ENCODE measurements at regions not wholly inside any gene's neighbourhood (a gene's known extent, or its start where the extent isn't known, plus 50 kb on each side); places are given as distances from the start of the nearest gene placed in this dataset.

- H3K9me3 Mint-ChIP-seq, result peaks cover 0 to 22% (median 11%) of the 10 kb centered on the region in 11 donors
- ATAC-seq (no peak), DNase-seq (no peak)
- Histone ChIP-seq H3K4me3 (ENCODE audit: low read length) (no peak overlapping the region), H3K27me3 (ENCODE audit: control insufficient read depth in 2 of 2, insufficient read depth in 2 of 2, low read length in 2 of 2) (no peaks in the 10 kb centered on the region), H3K27ac (ENCODE audit: low read depth, low read length) (no peak overlapping the region), H3K4me1 (ENCODE audit: control insufficient read depth in 2 of 2, insufficient read depth in 2 of 2, low read length in 2 of 2) (no peaks in the 10 kb centered on the region), H3K36me3 (ENCODE audit: control insufficient read depth in 2 of 3, insufficient read depth in 3 of 3, low read length in 3 of 3) (no peaks in the 10 kb centered on the region), H3K9me3 (ENCODE audit: control insufficient read depth in 2 of 3, low read length in 3 of 3) (peaks cover 0 to 2% (median 0%) of the 10 kb centered on the region in 3 experiments)
- peaks cover 0 to 4% (median 0%) of the 10 kb centered on the region in 5 donors for H3K36me3 Mint-ChIP-seq
- CTCF ChIA-PET, result no interaction called here
- intact Hi-C loops (cut with micrococcal nuclease), result no loop called here
- no peak overlapping the region for H3K27ac Mint-ChIP-seq
- H3K4me3 Mint-ChIP-seq, result no peak overlapping the region
- H3K4me1 Mint-ChIP-seq, result no peaks in the 10 kb centered on the region
- POLR2A ChIA-PET, result no interaction called here
- peaks cover 5 to 31% (median 23%) of the 10 kb centered on the region in 5 donors for H3K27me3 Mint-ChIP-seq
These were observed 306.3 kb upstream of the POU3F1 start for GRCh38 chr1:38352869-38353268.

GRCh38 chr1:38347446-38348175 lies 301.0 kb upstream of the POU3F1 start:
- H3K4me3 ChIP-seq (ENCODE audit: low read length), result no peak overlapping the region
- no peaks in the 10 kb centered on the region for H3K27me3 ChIP-seq (ENCODE audit: control insufficient read depth in 2 of 2, insufficient read depth in 2 of 2, low read length in 2 of 2)
- ATAC-seq (no peak), DNase-seq (no peak)
- Mint-ChIP-seq H3K27me3 (peaks cover 9 to 38% (median 26%) of the 10 kb centered on the region in 5 donors), H3K4me1 (no peaks in the 10 kb centered on the region), H3K27ac (no peak overlapping the region), H3K36me3 (peaks cover 0 to 4% (median 0%) of the 10 kb centered on the region in 5 donors), H3K4me3 (no peak overlapping the region), H3K9me3 (peaks cover 0 to 45% (median 11%) of the 10 kb centered on the region in 11 donors)
- H3K36me3 ChIP-seq (ENCODE audit: control insufficient read depth in 2 of 3, insufficient read depth in 3 of 3, low read length in 3 of 3), result no peaks in the 10 kb centered on the region
- POLR2A ChIA-PET, result no interaction called here
- no peak overlapping the region for H3K27ac ChIP-seq (ENCODE audit: low read depth, low read length)
- CTCF ChIA-PET, result no interaction called here
- intact Hi-C loops (cut with micrococcal nuclease), result no loop called here
- H3K4me1 ChIP-seq (ENCODE audit: control insufficient read depth in 2 of 2, insufficient read depth in 2 of 2, low read length in 2 of 2), result no peaks in the 10 kb centered on the region
- peaks cover 0 to 6% (median 0%) of the 10 kb centered on the region in 3 experiments for H3K9me3 ChIP-seq (ENCODE audit: control insufficient read depth in 2 of 3, low read length in 3 of 3)

GRCh38 chr1:38344716-38345115 lies 298.1 kb upstream of the POU3F1 start:
- no peak overlapping the region for H3K4me3 Mint-ChIP-seq
- Histone ChIP-seq H3K4me1 (ENCODE audit: control insufficient read depth in 2 of 2, insufficient read depth in 2 of 2, low read length in 2 of 2) (no peaks in the 10 kb centered on the region), H3K4me3 (ENCODE audit: low read length) (no peak overlapping the region), H3K36me3 (ENCODE audit: control insufficient read depth in 2 of 3, insufficient read depth in 3 of 3, low read length in 3 of 3) (no peaks in the 10 kb centered on the region), H3K27ac (ENCODE audit: low read depth, low read length) (no peak overlapping the region), H3K27me3 (ENCODE audit: control insufficient read depth in 2 of 2, insufficient read depth in 2 of 2, low read length in 2 of 2) (no peaks in the 10 kb centered on the region), H3K9me3 (ENCODE audit: control insufficient read depth in 2 of 3, low read length in 3 of 3) (peaks cover 0 to 6% (median 0%) of the 10 kb centered on the region in 3 experiments)
- POLR2A ChIA-PET, result no interaction called here
- H3K36me3 Mint-ChIP-seq, result peaks cover 0 to 4% (median 0%) of the 10 kb centered on the region in 5 donors
- CTCF ChIA-PET, result no interaction called here
- peaks cover 0 to 40% (median 11%) of the 10 kb centered on the region in 11 donors for H3K9me3 Mint-ChIP-seq
- H3K4me1 Mint-ChIP-seq, result no peaks in the 10 kb centered on the region
- DNase-seq, result no peak
- H3K27ac Mint-ChIP-seq, result no peak overlapping the region
- H3K27me3 Mint-ChIP-seq, result peaks cover 9 to 47% (median 21%) of the 10 kb centered on the region in 5 donors
- no peak for ATAC-seq
- intact Hi-C loops (cut with micrococcal nuclease), result no loop called here

- no peaks in the 10 kb centered on the region for H3K4me1 Mint-ChIP-seq
- no peak overlapping the region for H3K27ac Mint-ChIP-seq
- ChIA-PET POLR2A (no interaction called here), CTCF (interaction anchor here (0.6 kb wide), 1 partner anchor 17 kb away, joined by 3 read pairs; no protein-coding TSS in a partner anchor)
- H3K27me3 Mint-ChIP-seq, result peaks cover 5 to 46% (median 9%) of the 10 kb centered on the region in 5 donors
- Histone ChIP-seq H3K4me3 (ENCODE audit: low read length) (no peak overlapping the region), H3K9me3 (ENCODE audit: control insufficient read depth in 2 of 3, low read length in 3 of 3) (no peaks in the 10 kb centered on the region), H3K27me3 (ENCODE audit: control insufficient read depth in 2 of 2, insufficient read depth in 2 of 2, low read length in 2 of 2) (no peaks in the 10 kb centered on the region), H3K4me1 (ENCODE audit: control insufficient read depth in 2 of 2, insufficient read depth in 2 of 2, low read length in 2 of 2) (no peaks in the 10 kb centered on the region), H3K27ac (ENCODE audit: low read depth, low read length) (no peak overlapping the region), H3K36me3 (ENCODE audit: control insufficient read depth in 2 of 3, insufficient read depth in 3 of 3, low read length in 3 of 3) (no peaks in the 10 kb centered on the region)
- no peak for ATAC-seq
- intact Hi-C loops (cut with micrococcal nuclease), result no loop called here
- no peak overlapping the region for H3K4me3 Mint-ChIP-seq
- no peaks in the 10 kb centered on the region for H3K36me3 Mint-ChIP-seq
- no peak for DNase-seq
- H3K9me3 Mint-ChIP-seq, result peaks cover 0 to 16% (median 0%) of the 10 kb centered on the region in 11 donors
These were observed 295.1 kb upstream of the POU3F1 start for GRCh38 chr1:38341694-38342093.

- no peaks in the 10 kb centered on the region for H3K9me3 ChIP-seq (ENCODE audit: control insufficient read depth in 2 of 3, low read length in 3 of 3)
- peaks cover 0 to 7% (median 0%) of the 10 kb centered on the region in 11 donors for H3K9me3 Mint-ChIP-seq
- ATAC-seq (no peak), DNase-seq (no peak)
- no peaks in the 10 kb centered on the region for H3K4me1 ChIP-seq (ENCODE audit: control insufficient read depth in 2 of 2, insufficient read depth in 2 of 2, low read length in 2 of 2)
- ChIA-PET CTCF (no interaction called here), POLR2A (no interaction called here)
- H3K36me3 Mint-ChIP-seq, result no peaks in the 10 kb centered on the region
- H3K27ac ChIP-seq (ENCODE audit: low read depth, low read length), result no peak overlapping the region
- H3K36me3 ChIP-seq (ENCODE audit: control insufficient read depth in 2 of 3, insufficient read depth in 3 of 3, low read length in 3 of 3), result no peaks in the 10 kb centered on the region
- no peak overlapping the region for H3K27ac Mint-ChIP-seq
- intact Hi-C loops (cut with micrococcal nuclease), result no loop called here
- H3K4me1 Mint-ChIP-seq, result peaks cover 0 to under 1% (median 0%) of the 10 kb centered on the region in 7 donors
- no peak overlapping the region for H3K4me3 Mint-ChIP-seq
- H3K4me3 ChIP-seq (ENCODE audit: low read length), result no peak overlapping the region
- no peaks in the 10 kb centered on the region for H3K27me3 ChIP-seq (ENCODE audit: control insufficient read depth in 2 of 2, insufficient read depth in 2 of 2, low read length in 2 of 2)
- H3K27me3 Mint-ChIP-seq, result peaks cover 5 to 43% (median 12%) of the 10 kb centered on the region in 5 donors
These were observed 293.8 kb upstream of the POU3F1 start for GRCh38 chr1:38340409-38340808.

GRCh38 chr1:38337711-38338110 lies 291.1 kb upstream of the POU3F1 start:
- ATAC-seq (no peak), DNase-seq (no peak)
- no peak overlapping the region for H3K27ac ChIP-seq (ENCODE audit: low read depth, low read length)
- no peaks in the 10 kb centered on the region for H3K27me3 ChIP-seq (ENCODE audit: control insufficient read depth in 2 of 2, insufficient read depth in 2 of 2, low read length in 2 of 2)
- H3K4me3 ChIP-seq (ENCODE audit: low read length), result no peak overlapping the region
- H3K27me3 Mint-ChIP-seq, result peaks cover 10 to 40% (median 18%) of the 10 kb centered on the region in 5 donors
- no peaks in the 10 kb centered on the region for H3K9me3 ChIP-seq (ENCODE audit: control insufficient read depth in 2 of 3, low read length in 3 of 3)
- ChIA-PET POLR2A (no interaction called here), CTCF (interaction anchor here (0.5 kb wide), 1 partner anchor 1826 kb away, joined by 3 read pairs; no protein-coding TSS in a partner anchor)
- H3K9me3 Mint-ChIP-seq, result peaks cover 0 to 2% (median 0%) of the 10 kb centered on the region in 11 donors
- no peak overlapping the region for H3K4me3 Mint-ChIP-seq
- peaks cover 0 to 3% (median 0%) of the 10 kb centered on the region in 5 donors for H3K36me3 Mint-ChIP-seq
- no peaks in the 10 kb centered on the region for H3K4me1 ChIP-seq (ENCODE audit: control insufficient read depth in 2 of 2, insufficient read depth in 2 of 2, low read length in 2 of 2)
- H3K4me1 Mint-ChIP-seq, result peaks cover 0 to 10% (median 6%) of the 10 kb centered on the region in 7 donors
- no peak overlapping the region for H3K27ac Mint-ChIP-seq
- intact Hi-C loops (cut with micrococcal nuclease), result no loop called here
- H3K36me3 ChIP-seq (ENCODE audit: control insufficient read depth in 2 of 3, insufficient read depth in 3 of 3, low read length in 3 of 3), result no peaks in the 10 kb centered on the region

GRCh38 chr1:38336961-38337360 lies 290.4 kb upstream of the POU3F1 start:
- no peak for DNase-seq
- Mint-ChIP-seq H3K9me3 (peaks cover 0 to 2% (median 0%) of the 10 kb centered on the region in 11 donors), H3K27me3 (peaks cover 10 to 34% (median 14%) of the 10 kb centered on the region in 5 donors), H3K27ac (no peak overlapping the region), H3K4me3 (no peak overlapping the region), H3K4me1 (peaks cover 0 to 10% (median 6%) of the 10 kb centered on the region in 7 donors), H3K36me3 (peaks cover 0 to 3% (median 0%) of the 10 kb centered on the region in 5 donors)
- intact Hi-C loops (cut with micrococcal nuclease), result no loop called here
- no peaks in the 10 kb centered on the region for H3K4me1 ChIP-seq (ENCODE audit: control insufficient read depth in 2 of 2, insufficient read depth in 2 of 2, low read length in 2 of 2)
- no peaks in the 10 kb centered on the region for H3K9me3 ChIP-seq (ENCODE audit: control insufficient read depth in 2 of 3, low read length in 3 of 3)
- ChIA-PET CTCF (no interaction called here), POLR2A (no interaction called here)
- H3K27me3 ChIP-seq (ENCODE audit: control insufficient read depth in 2 of 2, insufficient read depth in 2 of 2, low read length in 2 of 2), result no peaks in the 10 kb centered on the region
- ATAC-seq, result no peak
- no peak overlapping the region for H3K27ac ChIP-seq (ENCODE audit: low read depth, low read length)
- no peaks in the 10 kb centered on the region for H3K36me3 ChIP-seq (ENCODE audit: control insufficient read depth in 2 of 3, insufficient read depth in 3 of 3, low read length in 3 of 3)
- no peak overlapping the region for H3K4me3 ChIP-seq (ENCODE audit: low read length)
